ENCODE measurements at regions not wholly inside any gene's neighbourhood (a gene's known extent, or its start where the extent isn't known, plus 50 kb on each side); places are given as distances from the start of the nearest gene placed in this dataset.

DNA sequence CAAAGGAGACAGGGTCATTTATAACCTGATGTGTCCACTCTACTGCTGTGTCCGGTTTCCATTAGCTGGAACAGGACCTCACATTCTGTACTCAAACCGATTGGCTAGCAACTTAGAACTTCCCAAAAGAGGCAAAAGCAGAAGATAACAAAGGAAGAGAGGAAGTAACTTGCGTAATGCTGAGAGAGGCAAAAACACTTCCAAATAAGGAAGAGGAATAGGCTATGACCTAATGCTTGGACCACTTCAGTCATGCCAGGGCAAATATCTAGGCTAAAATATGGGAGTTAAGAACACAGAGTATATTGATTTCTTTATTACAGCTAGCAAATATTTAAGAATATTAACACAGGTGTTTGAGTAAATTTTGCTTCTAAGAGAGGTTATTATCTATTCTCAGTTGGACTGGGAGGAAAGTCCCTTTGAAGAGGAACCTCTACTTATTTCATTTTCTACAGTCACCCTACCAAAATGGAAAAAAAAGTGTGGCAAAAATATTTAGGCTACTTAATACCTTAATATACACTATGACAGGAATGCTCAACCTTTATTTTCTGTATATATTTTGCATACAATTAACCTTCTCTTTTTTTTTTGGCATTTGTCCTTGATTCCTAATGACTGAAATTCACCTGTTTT lies 499.8 kb upstream of the CHORDC1 start:
- Histone ChIP-seq H3K4me1 (ENCODE audit: control insufficient read depth, insufficient read depth, low read length) (no peaks in the 10 kb centered on the region), H2AK5ac (ENCODE audit: low read depth, low read length) (no peak overlapping the region), H4K8ac (ENCODE audit: low read depth in 2 of 2, low read length in 2 of 2) (no peak overlapping the region), H3K18ac (ENCODE audit: low read depth, low read length) (no peak overlapping the region), H3K56ac (ENCODE audit: extremely low read depth, insufficient read depth, low read length) (no peak overlapping the region), H4K91ac (ENCODE audit: insufficient read depth, low read depth, low read length) (no peak overlapping the region), H3K36me3 (ENCODE audit: control insufficient read depth, insufficient read depth, low read length) (no peaks in the 10 kb centered on the region), H3K9me3 (ENCODE audit: control insufficient read depth, insufficient read depth, low read length) (peaks cover 5% of the 10 kb centered on the region), H2AK9ac (replicated peaks; ENCODE audit: low read depth, low read length, poor library complexity) (no peak overlapping the region), H3K9ac (ENCODE audit: low read depth, low read length) (no peak overlapping the region), H3K79me1 (ENCODE audit: low read depth in 1 of 2, low read length in 2 of 2) (no peaks in the 10 kb centered on the region), H2BK5ac (ENCODE audit: low read depth, low read length, poor library complexity, severe bottlenecking) (no peak overlapping the region), H3K27ac (ENCODE audit: insufficient read depth, low read length) (no peak overlapping the region), H4K5ac (ENCODE audit: low read depth, low read length) (no peak overlapping the region), H3K4me3 (ENCODE audit: insufficient read depth, low read depth, low read length) (no peak overlapping the region), H2BK15ac (ENCODE audit: low read depth, low read length) (no peak overlapping the region), H2AFZ (replicated peaks; ENCODE audit: low read length, poor library complexity) (no peak overlapping the region), H3K4ac (ENCODE audit: low read depth, low read length) (no peak overlapping the region), H2BK20ac (ENCODE audit: low read depth, low read length) (no peak overlapping the region), H3K23ac (ENCODE audit: low read depth, low read length) (no peak overlapping the region), H4K20me1 (ENCODE audit: insufficient read depth, low read length) (no peaks in the 10 kb centered on the region), H3K9me1 (ENCODE audit: insufficient read depth, low read length) (no peaks in the 10 kb centered on the region), H2BK120ac (ENCODE audit: low read depth, low read length) (no peak overlapping the region), H3K14ac (replicated peaks; ENCODE audit: low read depth, low read length) (no peak overlapping the region), H3K27me3 (ENCODE audit: control insufficient read depth, insufficient read depth, low read length) (no peaks in the 10 kb centered on the region), H3K4me2 (ENCODE audit: low read depth, low read length) (no peak overlapping the region)
- intact Hi-C loops (cut with micrococcal nuclease), result no loop called here
- no peak for DNase-seq
- BruUV-seq (replicated peaks), result no TSS peak
- no peak for ATAC-seq (ENCODE audit: low read depth)
- WGBS, 2 experiments (ENCODE audit: extremely low coverage in 2 of 2, insufficient read length in 1 of 2), result no CpG with 5 or more reads among the region's 3 CpGs
- CTCF ChIA-PET, result no interaction called here
- dilution Hi-C loops (cut with HindIII; ENCODE audit: low sequenced_read_pairs, unreplicated experiment), result no loop called here
- POLR2A ChIA-PET (ENCODE audit: unreplicated experiment), result no interaction called here
- TF ChIP-seq FOS (IDR thresholded peaks at IDR 0.05; ENCODE audit: low read depth, low read length), result no peak
- TF ChIP-seq MAZ (IDR thresholded peaks at IDR 0.05; ENCODE audit: borderline replicate concordance, low read depth, low read length), result no peak
- TF ChIP-seq, protein P1, sequence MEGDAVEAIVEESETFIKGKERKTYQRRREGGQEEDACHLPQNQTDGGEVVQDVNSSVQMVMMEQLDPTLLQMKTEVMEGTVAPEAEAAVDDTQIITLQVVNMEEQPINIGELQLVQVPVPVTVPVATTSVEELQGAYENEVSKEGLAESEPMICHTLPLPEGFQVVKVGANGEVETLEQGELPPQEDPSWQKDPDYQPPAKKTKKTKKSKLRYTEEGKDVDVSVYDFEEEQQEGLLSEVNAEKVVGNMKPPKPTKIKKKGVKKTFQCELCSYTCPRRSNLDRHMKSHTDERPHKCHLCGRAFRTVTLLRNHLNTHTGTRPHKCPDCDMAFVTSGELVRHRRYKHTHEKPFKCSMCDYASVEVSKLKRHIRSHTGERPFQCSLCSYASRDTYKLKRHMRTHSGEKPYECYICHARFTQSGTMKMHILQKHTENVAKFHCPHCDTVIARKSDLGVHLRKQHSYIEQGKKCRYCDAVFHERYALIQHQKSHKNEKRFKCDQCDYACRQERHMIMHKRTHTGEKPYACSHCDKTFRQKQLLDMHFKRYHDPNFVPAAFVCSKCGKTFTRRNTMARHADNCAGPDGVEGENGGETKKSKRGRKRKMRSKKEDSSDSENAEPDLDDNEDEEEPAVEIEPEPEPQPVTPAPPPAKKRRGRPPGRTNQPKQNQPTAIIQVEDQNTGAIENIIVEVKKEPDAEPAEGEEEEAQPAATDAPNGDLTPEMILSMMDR (conservative IDR thresholded peaks at IDR 0.05; ENCODE audit: low read depth, low read length), result no peak
- TF ChIP-seq, protein P2, sequence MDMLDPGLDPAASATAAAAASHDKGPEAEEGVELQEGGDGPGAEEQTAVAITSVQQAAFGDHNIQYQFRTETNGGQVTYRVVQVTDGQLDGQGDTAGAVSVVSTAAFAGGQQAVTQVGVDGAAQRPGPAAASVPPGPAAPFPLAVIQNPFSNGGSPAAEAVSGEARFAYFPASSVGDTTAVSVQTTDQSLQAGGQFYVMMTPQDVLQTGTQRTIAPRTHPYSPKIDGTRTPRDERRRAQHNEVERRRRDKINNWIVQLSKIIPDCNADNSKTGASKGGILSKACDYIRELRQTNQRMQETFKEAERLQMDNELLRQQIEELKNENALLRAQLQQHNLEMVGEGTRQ (IDR thresholded peaks at IDR 0.05; ENCODE audit: low read depth, low read length), result no peak
- TF ChIP-seq CEBPB (IDR thresholded peaks at IDR 0.05; ENCODE audit: low read depth, low read length), result no peak
- TF ChIP-seq RFX5 (IDR thresholded peaks at IDR 0.05; ENCODE audit: low read depth, low read length), result no peak
- no peak for TF ChIP-seq POLR2A (IDR thresholded peaks at IDR 0.05; ENCODE audit: low read depth, low read length)
- TF ChIP-seq MXI1 (IDR thresholded peaks at IDR 0.05; ENCODE audit: borderline replicate concordance, low read depth, low read length), result no peak
- no peak for TF ChIP-seq RAD21 (IDR thresholded peaks at IDR 0.05; ENCODE audit: low read length)
- no peak for TF ChIP-seq RCOR1 (IDR thresholded peaks at IDR 0.05; ENCODE audit: insufficient replicate concordance, low read length)
- TF ChIP-seq NFE2L2 (IDR thresholded peaks at IDR 0.05; ENCODE audit: low read depth, low read length), result no peak
- in situ Hi-C loops (cut with MboI; ENCODE audit: low sequenced_read_pairs), result no loop called here

Data from IMR-90 (cell line).